ENCODE measurements at regions not wholly inside any gene's neighbourhood (a gene's known extent, or its start where the extent isn't known, plus 50 kb on each side); places are given as distances from the start of the nearest gene placed in this dataset.

GRCh38 chr21:28798798-28799197, 193.9 kb downstream of the LTN1 start:
- Histone ChIP-seq H2AFZ (ENCODE audit: low read depth, low read length, severe bottlenecking) (no peak overlapping the region), H3K36me3 (ENCODE audit: low read length) (no peaks in the 10 kb centered on the region), H3K4me3 (ENCODE audit: insufficient read depth, low read length, poor library complexity, severe bottlenecking) (no peak overlapping the region), H3K4me2 (ENCODE audit: low read depth, low read length, poor library complexity, severe bottlenecking) (no peak overlapping the region), H3K27ac (ENCODE audit: low read depth, low read length) (no peak overlapping the region), H3K79me2 (ENCODE audit: insufficient read depth, low read length) (no peaks in the 10 kb centered on the region), H3K27me3 (ENCODE audit: low read length) (no peaks in the 10 kb centered on the region), H3K9ac (ENCODE audit: low read length) (no peak overlapping the region), H3F3A (ENCODE audit: insufficient read depth) (no peaks in the 10 kb centered on the region), H3K9me3 (ENCODE audit: insufficient read depth, low read length) (no peaks in the 10 kb centered on the region), H4K20me1 (ENCODE audit: low read depth, low read length) (no peaks in the 10 kb centered on the region), H3K9me2 (replicated peaks; ENCODE audit: insufficient read depth, low read length) (no peaks in the 10 kb centered on the region)
- TF ChIP-seq EZH2phosphoT487 (conservative IDR thresholded peaks at IDR 0.05; ENCODE audit: low read length) (no peak), CTCF (IDR thresholded peaks at IDR 0.05; ENCODE audit: insufficient read depth, low read length, poor library complexity, severe bottlenecking) (no peak)

- H3K4me2 ChIP-seq (ENCODE audit: low read depth, low read length, poor library complexity, severe bottlenecking), result no peak overlapping the region
- H3K9me3 ChIP-seq (ENCODE audit: insufficient read depth, low read length), result no peaks in the 10 kb centered on the region
- H3K36me3 ChIP-seq (ENCODE audit: low read length), result no peaks in the 10 kb centered on the region
- H3F3A ChIP-seq (ENCODE audit: insufficient read depth), result no peaks in the 10 kb centered on the region
- TF ChIP-seq CTCF (IDR thresholded peaks at IDR 0.05; ENCODE audit: insufficient read depth, low read length, poor library complexity, severe bottlenecking) (no peak), EZH2phosphoT487 (conservative IDR thresholded peaks at IDR 0.05; ENCODE audit: low read length) (no peak)
- no peaks in the 10 kb centered on the region for H3K27me3 ChIP-seq (ENCODE audit: low read length)
- H3K79me2 ChIP-seq (ENCODE audit: insufficient read depth, low read length), result no peaks in the 10 kb centered on the region
- H3K9ac ChIP-seq (ENCODE audit: low read length), result no peak overlapping the region
- no peak overlapping the region for H2AFZ ChIP-seq (ENCODE audit: low read depth, low read length, severe bottlenecking)
- no peaks in the 10 kb centered on the region for H3K9me2 ChIP-seq (replicated peaks; ENCODE audit: insufficient read depth, low read length)
- H4K20me1 ChIP-seq (ENCODE audit: low read depth, low read length), result no peaks in the 10 kb centered on the region
- no peak overlapping the region for H3K4me3 ChIP-seq (ENCODE audit: insufficient read depth, low read length, poor library complexity, severe bottlenecking)
- H3K27ac ChIP-seq (ENCODE audit: low read depth, low read length), result no peak overlapping the region
These were observed 197.4 kb downstream of the LTN1 start for GRCh38 chr21:28795251-28795650.

GRCh38 chr21:28794371-28794851, 198.3 kb downstream of the LTN1 start:
- no peaks in the 10 kb centered on the region for H3K9me3 ChIP-seq (ENCODE audit: insufficient read depth, low read length)
- H3K9ac ChIP-seq (ENCODE audit: low read length), result no peak overlapping the region
- H3K36me3 ChIP-seq (ENCODE audit: low read length), result no peaks in the 10 kb centered on the region
- no peak overlapping the region for H3K4me2 ChIP-seq (ENCODE audit: low read depth, low read length, poor library complexity, severe bottlenecking)
- no peak overlapping the region for H3K4me3 ChIP-seq (ENCODE audit: insufficient read depth, low read length, poor library complexity, severe bottlenecking)
- TF ChIP-seq CTCF (IDR thresholded peaks at IDR 0.05; ENCODE audit: insufficient read depth, low read length, poor library complexity, severe bottlenecking) (no peak), EZH2phosphoT487 (conservative IDR thresholded peaks at IDR 0.05; ENCODE audit: low read length) (no peak)
- H3K27me3 ChIP-seq (ENCODE audit: low read length), result no peaks in the 10 kb centered on the region
- no peaks in the 10 kb centered on the region for H3K9me2 ChIP-seq (replicated peaks; ENCODE audit: insufficient read depth, low read length)
- H3K79me2 ChIP-seq (ENCODE audit: insufficient read depth, low read length), result no peaks in the 10 kb centered on the region
- H2AFZ ChIP-seq (ENCODE audit: low read depth, low read length, severe bottlenecking), result no peak overlapping the region
- no peak overlapping the region for H3K27ac ChIP-seq (ENCODE audit: low read depth, low read length)
- no peaks in the 10 kb centered on the region for H4K20me1 ChIP-seq (ENCODE audit: low read depth, low read length)
- no peaks in the 10 kb centered on the region for H3F3A ChIP-seq (ENCODE audit: insufficient read depth)
